H9 (cell line): ENCODE measurements at regions not wholly inside any gene's neighbourhood (a gene's known extent, or its start where the extent isn't known, plus 50 kb on each side); places are given as distances from the start of the nearest gene placed in this dataset.

ENCODE experiments used
- DNase-seq: peaks from one replicate; pipeline ENCODE4 v3.0.0-alpha.2; 2017
- H2AFZ ChIP-seq: one replicate; pipeline ENCODE4 v1.6.1; 2013; ENCODE audit warnings: mild to moderate bottlenecking, low read length, control low read depth, moderate library complexity
- H2AK5ac ChIP-seq: 2 replicates; pipeline ENCODE4 v1.6.1; 2013; ENCODE audit warnings: low read length, control low read depth, mixed read lengths; ENCODE audit not compliant: insufficient read length
- H2BK120ac ChIP-seq: one replicate; pipeline ENCODE4 v1.6.1; 2013; ENCODE audit warnings: low read depth, mild to moderate bottlenecking, low read length, control low read depth, inconsistent platforms; ENCODE audit not compliant: poor library complexity, severe bottlenecking
- H2BK12ac ChIP-seq: 2 replicates; pipeline ENCODE4 v1.6.1; 2013; ENCODE audit warnings: low read length, control low read depth, mixed read lengths, low read depth; ENCODE audit not compliant: insufficient read length
- H2BK15ac ChIP-seq: 2 replicates; pipeline ENCODE4 v1.6.1; 2013; ENCODE audit warnings: low read depth, low read length, control low read depth
- H2BK20ac ChIP-seq: one replicate; pipeline ENCODE4 v1.6.1; 2013; ENCODE audit warnings: low read depth, mild to moderate bottlenecking, low read length, control low read depth, inconsistent platforms; ENCODE audit not compliant: poor library complexity, severe bottlenecking
- H2BK5ac ChIP-seq: 2 replicates; pipeline ENCODE4 v1.6.1; 2013; ENCODE audit warnings: low read length, control low read depth, mixed read lengths; ENCODE audit not compliant: insufficient read length
- H3K14ac ChIP-seq: 2 replicates; pipeline ENCODE4 v1.6.1; 2013; ENCODE audit warnings: low read length, control low read depth; ENCODE audit not compliant: insufficient read depth
- H3K18ac ChIP-seq: 2 replicates; pipeline ENCODE4 v1.6.1; 2013; ENCODE audit warnings: low read depth, mild to moderate bottlenecking, mixed read lengths, low read length, control low read depth; ENCODE audit not compliant: insufficient read length
- H3K23ac ChIP-seq: 2 replicates; pipeline ENCODE4 v1.6.1; 2013; ENCODE audit warnings: low read length, control low read depth, mixed read lengths, low read depth; ENCODE audit not compliant: insufficient read length
- H3K23me2 ChIP-seq: 2 replicates; pipeline ENCODE4 v1.6.1; 2013; ENCODE audit warnings: low read depth, mild to moderate bottlenecking, mixed read lengths, low read length, control low read depth; ENCODE audit not compliant: insufficient read length, poor library complexity, severe bottlenecking
- H3K27ac ChIP-seq: 2 replicates; pipeline ENCODE4 v1.5.1; 2013; ENCODE audit warnings: low read length, control low read depth, mixed read lengths, low read depth; ENCODE audit not compliant: insufficient read length
- H3K27me3 ChIP-seq: 2 replicates; pipeline ENCODE4 v1.6.1; 2013; ENCODE audit warnings: low read length, control low read depth, inconsistent platforms; ENCODE audit not compliant: insufficient read depth
- H3K4ac ChIP-seq: 2 replicates; pipeline ENCODE4 v1.6.1; 2013; ENCODE audit warnings: low read depth, mild to moderate bottlenecking, control low read depth, inconsistent platforms, low read length, moderate library complexity
- H3K4me1 ChIP-seq: 2 replicates; pipeline ENCODE4 v1.6.1; 2013; ENCODE audit warnings: low read length, control low read depth, inconsistent platforms; ENCODE audit not compliant: insufficient read depth
- H3K4me2 ChIP-seq: 2 replicates; pipeline ENCODE4 v1.6.1; 2013; ENCODE audit warnings: low read length, control low read depth, mixed read lengths; ENCODE audit not compliant: insufficient read length, insufficient read depth
- H3K56ac ChIP-seq: 2 replicates; pipeline ENCODE4 v1.6.1; 2013; ENCODE audit warnings: low read depth, mild to moderate bottlenecking, mixed read lengths, low read length, control low read depth; ENCODE audit not compliant: insufficient read length
- H3K79me1 ChIP-seq: 2 replicates; pipeline ENCODE4 v1.6.1; 2013; ENCODE audit warnings: low read depth, mild to moderate bottlenecking, moderate library complexity, low read length, control low read depth, inconsistent platforms; ENCODE audit not compliant: insufficient read depth, poor library complexity, severe bottlenecking
- H3K79me2 ChIP-seq: 2 replicates; pipeline ENCODE4 v1.6.1; 2013; ENCODE audit warnings: low read length, control low read depth, inconsistent platforms; ENCODE audit not compliant: insufficient read depth
- H3K9ac ChIP-seq: 2 replicates; pipeline ENCODE4 v1.6.1; 2013; ENCODE audit warnings: low read length, control low read depth, mixed read lengths; ENCODE audit not compliant: insufficient read length; ENCODE audit errors: extremely low read depth
- H3K9me3 ChIP-seq: one replicate; pipeline ENCODE4 v1.6.1; 2013; ENCODE audit warnings: low read depth, low read length, inconsistent platforms; ENCODE audit not compliant: control insufficient read depth
- H3T11ph ChIP-seq: one replicate; pipeline ENCODE4 v1.6.1; 2013; ENCODE audit warnings: mild to moderate bottlenecking, low read length, control low read depth, inconsistent platforms
- H4K20me1 ChIP-seq: one replicate; pipeline ENCODE4 v1.6.1; 2013; ENCODE audit not compliant: control insufficient read depth, insufficient read length, insufficient read depth
- H4K5ac ChIP-seq: 2 replicates; pipeline ENCODE4 v1.6.1; 2013; ENCODE audit warnings: low read depth, mild to moderate bottlenecking, mixed read lengths, low read length, control low read depth; ENCODE audit not compliant: insufficient read length
- H4K8ac ChIP-seq: replicated peaks from 2 replicates; pipeline ENCODE4 v1.6.1; 2013; ENCODE audit warnings: low read length, control low read depth, mixed read lengths, low read depth; ENCODE audit not compliant: insufficient read length
- H4K91ac ChIP-seq: 2 replicates; pipeline ENCODE4 v1.6.1; 2013; ENCODE audit warnings: low read depth, mild to moderate bottlenecking, moderate library complexity, mixed read lengths, low read length, control low read depth; ENCODE audit not compliant: insufficient read length
- H3K27ac Mint-ChIP-seq, 3 experiments: 2 replicates in 2 of 3; 3 replicates in 1 of 3; pipeline ENCODE4 v1.8.0; 2020 to 2021; ENCODE audit warnings: mixed read lengths in 3 of 3, mild to moderate bottlenecking in 1 of 3, moderate library complexity in 1 of 3
- H3K27me3 Mint-ChIP-seq: 2 replicates; pipeline ENCODE4 v1.8.0; 2021; ENCODE audit warnings: low read depth, mild to moderate bottlenecking, moderate library complexity, mixed read lengths
- H3K36me3 Mint-ChIP-seq, 3 experiments: 2 replicates in 2 of 3; 3 replicates in 1 of 3; pipeline ENCODE4 v1.8.0; 2020 to 2021; ENCODE audit warnings: low read depth in 3 of 3, mixed read lengths in 3 of 3; ENCODE audit not compliant: insufficient read depth in 1 of 3
- H3K4me1 Mint-ChIP-seq, 2 experiments: 2 replicates each; pipeline ENCODE4 v1.8.0; 2020; ENCODE audit warnings: mixed read lengths in 2 of 2
- H3K4me3 Mint-ChIP-seq, 2 experiments: 2 replicates in 1 of 2; 3 replicates in 1 of 2; pipeline ENCODE4 v1.8.0; 2020 to 2021; ENCODE audit warnings: mild to moderate bottlenecking in 2 of 2, mixed read lengths in 2 of 2, moderate library complexity in 1 of 2
- H3K9me3 Mint-ChIP-seq, 2 experiments: 2 replicates in 1 of 2; 3 replicates in 1 of 2; pipeline ENCODE4 v1.8.0; 2020; ENCODE audit warnings: mild to moderate bottlenecking in 2 of 2, mixed read lengths in 2 of 2, moderate library complexity in 1 of 2
- CTCF ChIP-seq: fragments of 200-600 bp; sonication (generic); conservative IDR thresholded peaks from 3 replicates; pipeline ENCODE4 v1.8.0; 2021; ENCODE audit warnings: antibody characterized with exemption, mild to moderate bottlenecking
- WGBS: extraction: QIAGEN DNeasy Blood & Tissue Kit; methylation state at CpG from one replicate; pipeline ENCODE4 v1.1.7; 2013; ENCODE audit warnings: missing lambda C conversion rate, low lambda C conversion rate, mixed read lengths; ENCODE audit not compliant: insufficient read length; ENCODE audit errors: extremely low coverage; 5-methylcytosine and 5-hydroxymethylcytosine counted together

- Histone ChIP-seq H2BK12ac (no peak overlapping the region), H3K9ac (no peak overlapping the region), H3K4me1 (no peaks in the 10 kb centered on the region), H3K56ac (no peak overlapping the region), H3K79me2 (no peaks in the 10 kb centered on the region), H2BK20ac (peak overlapping the region; percentile 26), H2BK120ac (no peak overlapping the region), H3K27ac (no peak overlapping the region), H4K20me1 (no peaks in the 10 kb centered on the region), H2BK15ac (no peak overlapping the region), H2AFZ (no peak overlapping the region), H2BK5ac (no peak overlapping the region), H3K4ac (no peak overlapping the region), H2AK5ac (no peak overlapping the region), H4K91ac (no peak overlapping the region), H3K4me2 (no peak overlapping the region), H3K23me2 (no peaks in the 10 kb centered on the region), H3K9me3 (no peaks in the 10 kb centered on the region), H3K23ac (no peak overlapping the region), H4K8ac (no peak overlapping the region), H3T11ph (no peak overlapping the region), H3K18ac (no peak overlapping the region), H4K5ac (no peak overlapping the region), H3K79me1 (no peaks in the 10 kb centered on the region), H3K27me3 (no peaks in the 10 kb centered on the region), H3K14ac (no peak overlapping the region)
- DNase-seq: no peak
- H3K27me3 Mint-ChIP-seq: peaks cover 2% of the 10 kb centered on the region
- H3K36me3 Mint-ChIP-seq: peaks cover 0 to 3% (median 0%) of the 10 kb centered on the region in 3 experiments; a peak in 2 of 7 replicates
- no peak overlapping the region for H3K4me3 Mint-ChIP-seq
- H3K4me1 Mint-ChIP-seq: no peaks in the 10 kb centered on the region
- H3K9me3 Mint-ChIP-seq: peaks cover 0 to 3% of the 10 kb centered on the region in 2 experiments; a peak in 3 of 5 replicates
- WGBS: no CpG with 5 or more reads among the region's 6 CpGs
- H3K27ac Mint-ChIP-seq: no peak overlapping the region
- no peak for TF ChIP-seq CTCF
These were observed 212.6 kb downstream of the TBX18 start for GRCh38 chr6:84551797-84552196.
